ENCODE measurements at regions not wholly inside any gene's neighbourhood (a gene's known extent, or its start where the extent isn't known, plus 50 kb on each side); places are given as distances from the start of the nearest gene placed in this dataset.

DNA sequence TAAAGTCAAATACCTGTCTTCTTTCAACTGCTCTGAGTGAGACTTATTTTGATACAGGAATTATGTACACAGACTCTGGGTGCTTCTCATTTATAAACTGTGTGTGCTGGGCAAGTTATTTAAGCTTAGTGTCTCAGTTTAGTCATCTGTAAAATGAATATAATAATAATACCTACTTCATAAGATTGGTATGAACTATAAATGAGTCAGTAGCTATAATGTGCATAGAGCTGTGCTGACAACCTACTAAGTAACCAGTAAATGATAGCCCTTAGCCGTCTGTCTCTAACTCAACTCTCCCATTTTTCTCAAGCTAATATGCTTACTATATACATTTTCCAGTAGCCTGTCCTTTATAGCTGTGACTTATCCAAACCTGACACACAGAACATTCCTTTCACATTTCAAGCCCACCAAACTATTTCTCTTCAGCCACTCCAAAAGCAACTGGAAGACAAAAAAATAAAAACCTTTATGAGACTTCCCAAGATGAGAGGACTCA is 319.8 kb downstream of the ETAA1 start:
- TF ChIP-seq, protein P1, sequence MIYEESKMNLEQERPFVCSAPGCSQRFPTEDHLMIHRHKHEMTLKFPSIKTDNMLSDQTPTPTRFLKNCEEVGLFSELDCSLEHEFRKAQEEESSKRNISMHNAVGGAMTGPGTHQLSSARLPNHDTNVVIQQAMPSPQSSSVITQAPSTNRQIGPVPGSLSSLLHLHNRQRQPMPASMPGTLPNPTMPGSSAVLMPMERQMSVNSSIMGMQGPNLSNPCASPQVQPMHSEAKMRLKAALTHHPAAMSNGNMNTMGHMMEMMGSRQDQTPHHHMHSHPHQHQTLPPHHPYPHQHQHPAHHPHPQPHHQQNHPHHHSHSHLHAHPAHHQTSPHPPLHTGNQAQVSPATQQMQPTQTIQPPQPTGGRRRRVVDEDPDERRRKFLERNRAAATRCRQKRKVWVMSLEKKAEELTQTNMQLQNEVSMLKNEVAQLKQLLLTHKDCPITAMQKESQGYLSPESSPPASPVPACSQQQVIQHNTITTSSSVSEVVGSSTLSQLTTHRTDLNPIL (CRISPR knock-in tag; IDR thresholded peaks at IDR 0.05; ENCODE audit: low read depth), result no peak
- TF ChIP-seq TOX (CRISPR knock-in tag; IDR thresholded peaks at IDR 0.05; ENCODE audit: borderline replicate concordance) (no peak), ISL1 (CRISPR knock-in tag; IDR thresholded peaks at IDR 0.05) (no peak), SNAI2 (CRISPR knock-in tag; IDR thresholded peaks at IDR 0.05) (no peak), ZFP30 (CRISPR knock-in tag; IDR thresholded peaks at IDR 0.05) (no peak), ZFP3 (CRISPR knock-in tag; IDR thresholded peaks at IDR 0.05) (no peak), CSDC2 (CRISPR knock-in tag; IDR thresholded peaks at IDR 0.05) (no peak)
- TF ChIP-seq, protein P2, sequence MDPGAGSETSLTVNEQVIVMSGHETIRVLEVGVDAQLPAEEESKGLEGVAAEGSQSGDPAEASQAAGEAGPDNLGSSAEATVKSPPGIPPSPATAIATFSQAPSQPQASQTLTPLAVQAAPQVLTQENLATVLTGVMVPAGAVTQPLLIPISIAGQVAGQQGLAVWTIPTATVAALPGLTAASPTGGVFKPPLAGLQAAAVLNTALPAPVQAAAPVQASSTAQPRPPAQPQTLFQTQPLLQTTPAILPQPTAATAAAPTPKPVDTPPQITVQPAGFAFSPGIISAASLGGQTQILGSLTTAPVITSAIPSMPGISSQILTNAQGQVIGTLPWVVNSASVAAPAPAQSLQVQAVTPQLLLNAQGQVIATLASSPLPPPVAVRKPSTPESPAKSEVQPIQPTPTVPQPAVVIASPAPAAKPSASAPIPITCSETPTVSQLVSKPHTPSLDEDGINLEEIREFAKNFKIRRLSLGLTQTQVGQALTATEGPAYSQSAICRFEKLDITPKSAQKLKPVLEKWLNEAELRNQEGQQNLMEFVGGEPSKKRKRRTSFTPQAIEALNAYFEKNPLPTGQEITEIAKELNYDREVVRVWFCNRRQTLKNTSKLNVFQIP (CRISPR knock-in tag; IDR thresholded peaks at IDR 0.05; ENCODE audit: borderline replicate concordance, low read depth), result no peak
- TF ChIP-seq, protein P3, sequence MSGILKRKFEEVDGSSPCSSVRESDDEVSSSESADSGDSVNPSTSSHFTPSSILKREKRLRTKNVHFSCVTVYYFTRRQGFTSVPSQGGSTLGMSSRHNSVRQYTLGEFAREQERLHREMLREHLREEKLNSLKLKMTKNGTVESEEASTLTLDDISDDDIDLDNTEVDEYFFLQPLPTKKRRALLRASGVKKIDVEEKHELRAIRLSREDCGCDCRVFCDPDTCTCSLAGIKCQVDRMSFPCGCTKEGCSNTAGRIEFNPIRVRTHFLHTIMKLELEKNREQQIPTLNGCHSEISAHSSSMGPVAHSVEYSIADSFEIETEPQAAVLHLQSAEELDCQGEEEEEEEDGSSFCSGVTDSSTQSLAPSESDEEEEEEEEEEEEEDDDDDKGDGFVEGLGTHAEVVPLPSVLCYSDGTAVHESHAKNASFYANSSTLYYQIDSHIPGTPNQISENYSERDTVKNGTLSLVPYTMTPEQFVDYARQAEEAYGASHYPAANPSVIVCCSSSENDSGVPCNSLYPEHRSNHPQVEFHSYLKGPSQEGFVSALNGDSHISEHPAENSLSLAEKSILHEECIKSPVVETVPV (CRISPR knock-in tag; IDR thresholded peaks at IDR 0.05), result no peak
- TF ChIP-seq, protein P4, sequence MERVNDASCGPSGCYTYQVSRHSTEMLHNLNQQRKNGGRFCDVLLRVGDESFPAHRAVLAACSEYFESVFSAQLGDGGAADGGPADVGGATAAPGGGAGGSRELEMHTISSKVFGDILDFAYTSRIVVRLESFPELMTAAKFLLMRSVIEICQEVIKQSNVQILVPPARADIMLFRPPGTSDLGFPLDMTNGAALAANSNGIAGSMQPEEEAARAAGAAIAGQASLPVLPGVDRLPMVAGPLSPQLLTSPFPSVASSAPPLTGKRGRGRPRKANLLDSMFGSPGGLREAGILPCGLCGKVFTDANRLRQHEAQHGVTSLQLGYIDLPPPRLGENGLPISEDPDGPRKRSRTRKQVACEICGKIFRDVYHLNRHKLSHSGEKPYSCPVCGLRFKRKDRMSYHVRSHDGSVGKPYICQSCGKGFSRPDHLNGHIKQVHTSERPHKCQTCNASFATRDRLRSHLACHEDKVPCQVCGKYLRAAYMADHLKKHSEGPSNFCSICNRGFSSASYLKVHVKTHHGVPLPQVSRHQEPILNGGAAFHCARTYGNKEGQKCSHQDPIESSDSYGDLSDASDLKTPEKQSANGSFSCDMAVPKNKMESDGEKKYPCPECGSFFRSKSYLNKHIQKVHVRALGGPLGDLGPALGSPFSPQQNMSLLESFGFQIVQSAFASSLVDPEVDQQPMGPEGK (CRISPR knock-in tag; IDR thresholded peaks at IDR 0.05; ENCODE audit: borderline replicate concordance), result no peak
